ENCODE measurements at regions not wholly inside any gene's neighbourhood (a gene's known extent, or its start where the extent isn't known, plus 50 kb on each side); places are given as distances from the start of the nearest gene placed in this dataset.
A peak's percentile ranks its signal among the peaks of the same experiment; 100 is the strongest.
"Not testable (repeated sequence)": the region's sequence is repeated elsewhere in the genome, so short reads cannot be mapped to it uniquely, and the experiment has no call there.

DNA sequence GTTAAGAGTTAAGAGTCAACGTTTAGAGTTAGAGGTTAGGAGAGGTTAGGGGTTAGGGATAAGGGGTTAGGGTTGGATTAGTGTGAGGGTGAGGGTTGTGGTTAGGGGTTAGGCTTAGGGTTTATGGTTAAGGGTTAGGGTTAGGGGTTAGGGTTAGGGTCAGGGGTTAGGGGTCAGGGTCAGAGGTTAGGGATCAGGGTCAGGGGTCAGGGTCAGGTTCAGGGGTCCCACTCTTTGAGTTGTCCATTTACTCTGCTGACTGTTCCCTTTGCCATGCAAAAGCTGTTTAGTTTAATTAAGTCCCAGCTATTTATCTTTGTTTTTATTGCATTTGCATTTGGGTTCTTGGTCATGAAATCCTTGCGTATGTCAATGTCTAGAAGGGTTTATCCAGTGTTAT is 3702.0 kb upstream of the OR11H1 start:
- not testable (repeated sequence) for BruUV-seq (replicated peaks)

DNA sequence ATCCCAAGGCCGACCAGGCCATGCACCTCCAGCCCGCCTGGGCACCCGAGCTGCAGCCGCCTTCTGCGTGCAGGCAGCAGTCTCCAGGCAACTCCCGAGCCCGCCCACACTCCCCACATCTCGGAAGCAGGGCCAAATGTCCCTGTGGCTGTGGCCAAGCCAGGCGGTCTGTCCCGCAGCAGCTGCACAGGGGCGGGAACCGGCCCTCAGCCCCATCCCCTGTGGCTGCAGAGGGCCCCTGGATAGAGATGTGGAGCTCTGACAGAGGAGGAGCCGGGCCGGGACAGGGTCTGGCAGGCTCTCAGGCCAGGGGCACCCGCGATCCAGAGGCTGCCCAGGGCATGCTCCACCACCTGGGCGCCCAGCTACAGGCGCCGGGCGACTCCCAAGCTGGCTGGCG is 3698.6 kb upstream of the OR11H1 start:
- CTCF ChIA-PET (ENCODE audit: low intra/inter-chr PET ratio); FAIRE-seq: not testable (repeated sequence)

More for the DNA sequence above, 3702.0 kb upstream of the OR11H1 start:
- H3K4me1 ChIP-seq (replicated peaks in 1 of 2; ENCODE audit: control insufficient read depth in 2 of 2, insufficient read depth in 2 of 2, low read length in 2 of 2); intact Hi-C loops (cut with micrococcal nuclease); H3K4me3 ChIP-seq; H2AFZ ChIP-seq (ENCODE audit: low read depth, low read length); H3K9me3 ChIP-seq (replicated peaks; ENCODE audit: control insufficient read depth, insufficient read depth, low read depth, low read length); DNase-seq (ENCODE audit: extremely low read depth in 1 of 4, low spot score in 3 of 4); H3K36me3 ChIP-seq (ENCODE audit: control insufficient read depth, insufficient read depth, low read length); H3K9ac ChIP-seq (ENCODE audit: insufficient read depth in 1 of 2, low read depth in 2 of 2, low read length in 2 of 2); FAIRE-seq; H4K20me1 ChIP-seq (replicated peaks; ENCODE audit: control insufficient read depth, insufficient read depth, low read length); H3K27me3 ChIP-seq (ENCODE audit: control insufficient read depth in 2 of 2, insufficient read depth in 2 of 2, low read length in 2 of 2); H3K4me2 ChIP-seq (ENCODE audit: insufficient read depth, low read length); H3K27ac ChIP-seq (ENCODE audit: extremely low read depth, low read depth, low read length); POLR2A ChIA-PET; H3K79me2 ChIP-seq (ENCODE audit: control insufficient read depth, insufficient read depth, low read length); in situ Hi-C loops (cut with MboI); ATAC-seq; CTCF ChIA-PET (ENCODE audit: low intra/inter-chr PET ratio); H3K9me1 ChIP-seq (ENCODE audit: control insufficient read depth, insufficient read depth, low read length); TF ChIP-seq NR2C2 (CRISPR knock-in tag; IDR thresholded peaks at IDR 0.05): not testable (repeated sequence)
- WGBS (ENCODE audit: insufficient coverage, low coverage, missing lambda C conversion rate), result 0% methylated on average over 1 of the region's 2 CpGs
- TF ChIP-seq NR2C2 (tag; IDR thresholded peaks at IDR 0.05), result peak; percentile 75
- peak; percentile 95 for TF ChIP-seq NR2C1 (IDR thresholded peaks at IDR 0.05)
- TF ChIP-seq NR2C1 (tag; IDR thresholded peaks at IDR 0.05), result peak; percentile 91

More for the DNA sequence above, 3698.6 kb upstream of the OR11H1 start:
- intact Hi-C loops (cut with micrococcal nuclease); H3K9ac ChIP-seq (ENCODE audit: insufficient read depth in 1 of 2, low read depth in 2 of 2, low read length in 2 of 2); H3K27ac ChIP-seq (ENCODE audit: extremely low read depth, low read depth, low read length); H3K36me3 ChIP-seq (ENCODE audit: control insufficient read depth, insufficient read depth, low read length); in situ Hi-C loops (cut with MboI); POLR2A ChIA-PET; H3K4me2 ChIP-seq (ENCODE audit: insufficient read depth, low read length); H3K4me3 ChIP-seq; H4K20me1 ChIP-seq (replicated peaks; ENCODE audit: control insufficient read depth, insufficient read depth, low read length); H3K79me2 ChIP-seq (ENCODE audit: control insufficient read depth, insufficient read depth, low read length); H3K4me1 ChIP-seq (replicated peaks in 1 of 2; ENCODE audit: control insufficient read depth in 2 of 2, insufficient read depth in 2 of 2, low read length in 2 of 2); H3K9me3 ChIP-seq (replicated peaks; ENCODE audit: control insufficient read depth, insufficient read depth, low read depth, low read length); H3K27me3 ChIP-seq (ENCODE audit: control insufficient read depth in 2 of 2, insufficient read depth in 2 of 2, low read length in 2 of 2); ATAC-seq; H3K9me1 ChIP-seq (ENCODE audit: control insufficient read depth, insufficient read depth, low read length); H2AFZ ChIP-seq (ENCODE audit: low read depth, low read length); BruUV-seq (replicated peaks): not testable (repeated sequence)
- 37% methylated on average over 10 of the region's 21 CpGs for WGBS (ENCODE audit: insufficient coverage, low coverage, missing lambda C conversion rate)
- DNase-seq (ENCODE audit: extremely low read depth in 1 of 4, low spot score in 3 of 4), result peak in 1 of 4 experiments; percentile 1

All from K562 (cell line).